GM12878 (cell line): ENCODE measurements at regions not wholly inside any gene's neighbourhood (a gene's known extent, or its start where the extent isn't known, plus 50 kb on each side); places are given as distances from the start of the nearest gene placed in this dataset.

Experiments used
- ATAC-seq: fragments of 200-7000 bp; cut with Tn5 transposase; 3 replicates; pipeline ENCODE4 v1.9.1; 2020; ENCODE audit warnings: mild to moderate bottlenecking, moderate library complexity
- BruUV-seq: library from RNA; stranded (reverse); fragments of 400-500 nt; replicated peaks from 2 replicates; lab custom pipeline; 2021; lab: Mats Ljungman, UMichigan
- CTCF ChIA-PET: fragments of 300-600 bp; sonication (Branson Sonifier 250); formaldehyde crosslinking; extraction: SDS; loops from one replicate; lab custom pipeline; 2021; ENCODE audit warnings: inconsistent platforms; lab: Yijun Ruan, JAX
- POLR2A ChIA-PET: fragments of 350-600 bp; formaldehyde crosslinking; extraction: SDS; loops from one replicate; lab custom pipeline; 2021; ENCODE audit warnings: inconsistent platforms; lab: Charles Lee
- RAD21 ChIA-PET: fragments of 300-600 bp; sonication (Branson Sonifier 250); formaldehyde crosslinking; loops from one replicate; lab custom pipeline; 2023; ENCODE audit warnings: antibody characterized with exemption; ENCODE audit not compliant: unreplicated experiment; lab: Charles Lee
- SMC1A ChIA-PET: fragments of 300-600 bp; sonication (Branson Sonifier 250); formaldehyde crosslinking; loops from one replicate; lab custom pipeline; 2023; ENCODE audit not compliant: unreplicated experiment, uncharacterized antibody; lab: Charles Lee
- DNase-seq: peaks from one replicate; pipeline ENCODE4 v3.0.0-alpha.2; 2011; ENCODE audit warnings: low read depth, low spot score
- FAIRE-seq: peaks from 3 replicates; lab custom pipeline; 2011; peaks lifted over from hg19 to GRCh38; lab: Jason Lieb, UNC
- H2AFZ ChIP-seq: 2 replicates; pipeline ENCODE4 v1.6.0; 2011; ENCODE audit warnings: low read depth, low read length, control low read depth; ENCODE audit not compliant: control insufficient read depth
- H3K27ac ChIP-seq: 2 replicates; pipeline ENCODE4 v1.5.1; 2011; ENCODE audit warnings: control low read depth; ENCODE audit not compliant: control insufficient read depth, insufficient read depth
- H3K27me3 ChIP-seq, 2 experiments: replicated peaks in 1 of 2; 2 replicates each; pipeline versions ENCODE4 v1.6.0 to v1.6.1; 2011; ENCODE audit warnings: low read length in 1 of 2; ENCODE audit not compliant: control insufficient read depth in 2 of 2, insufficient read depth in 2 of 2
- H3K36me3 ChIP-seq, 2 experiments: 2 replicates each; pipeline ENCODE4 v1.5.1; 2011; ENCODE audit warnings: low read length in 1 of 2; ENCODE audit not compliant: control insufficient read depth in 2 of 2, insufficient read depth in 2 of 2
- H3K4me1 ChIP-seq: 2 replicates; pipeline ENCODE4 v1.6.1; 2011; ENCODE audit warnings: mild to moderate bottlenecking, low read length, moderate library complexity, mixed read lengths; ENCODE audit not compliant: control insufficient read depth, insufficient read depth
- H3K4me2 ChIP-seq: 2 replicates; pipeline ENCODE4 v1.6.0; 2011; ENCODE audit warnings: control low read depth; ENCODE audit not compliant: control insufficient read depth, insufficient read depth
- H3K4me3 ChIP-seq: fragments of 200-600 bp; sonication (generic); 2 replicates; pipeline ENCODE4 v1.5.1; 2016
- H3K79me2 ChIP-seq: 2 replicates; pipeline ENCODE4 v1.6.0; 2011; ENCODE audit warnings: low read length; ENCODE audit not compliant: control insufficient read depth, insufficient read depth
- H3K9ac ChIP-seq: 2 replicates; pipeline ENCODE4 v1.8.0; 2011; ENCODE audit warnings: low read length, control low read depth, mixed read lengths; ENCODE audit not compliant: control insufficient read depth, insufficient read depth
- H3K9me3 ChIP-seq: replicated peaks from 3 replicates; pipeline ENCODE4 v1.5.1; 2011; ENCODE audit warnings: mild to moderate bottlenecking, low read length; ENCODE audit not compliant: control insufficient read depth, insufficient read depth
- H4K20me1 ChIP-seq: 2 replicates; pipeline ENCODE4 v1.6.0; 2011; ENCODE audit not compliant: control insufficient read depth, insufficient read depth
- EGR1 ChIP-seq, 2 experiments: IDR thresholded peaks; 1 replicate in 1 of 2; 2 replicates in 1 of 2; pipeline ENCODE4 v1.6.1; 2011 to 2012; ENCODE audit warnings: low read depth in 2 of 2, low read length in 2 of 2, borderline replicate concordance in 1 of 2, mild to moderate bottlenecking in 1 of 2, moderate library complexity in 1 of 2
- MLLT1 ChIP-seq: fragments of 450-650 bp; IDR thresholded peaks from 2 replicates; pipeline ENCODE4 v1.6.1; 2016; ENCODE audit warnings: mild to moderate bottlenecking
- NR2C2 ChIP-seq: IDR thresholded peaks from 2 replicates; pipeline ENCODE4 v1.6.1; 2011; ENCODE audit warnings: borderline replicate concordance, low read depth; ENCODE audit not compliant: control insufficient read depth, insufficient read length
- PAX8 ChIP-seq: fragments of 450-650 bp; IDR thresholded peaks from 2 replicates; pipeline ENCODE4 v1.6.1; 2017; ENCODE audit warnings: mild to moderate bottlenecking, moderate library complexity
- POLR2AphosphoS2 ChIP-seq: IDR thresholded peaks from 2 replicates; pipeline ENCODE4 v1.6.1; 2011; ENCODE audit warnings: low read depth, mild to moderate bottlenecking, low read length, improper control_type of control experiment, moderate library complexity
- POU2F2 ChIP-seq: IDR thresholded peaks from 3 replicates; pipeline ENCODE4 v1.6.1; 2011; ENCODE audit warnings: low read depth, mild to moderate bottlenecking, low read length, borderline replicate concordance
- SRF ChIP-seq, 2 experiments: IDR thresholded peaks; 2 replicates each; pipeline ENCODE4 v1.6.1; 2011; ENCODE audit warnings: low read depth in 2 of 2, low read length in 2 of 2, mild to moderate bottlenecking in 1 of 2, moderate library complexity in 1 of 2
- WGBS: methylation state at CpG from one replicate; pipeline ENCODE4 v1.1.6; 2016; ENCODE audit warnings: low lambda C conversion rate; ENCODE audit not compliant: insufficient replicate concordance, insufficient coverage; ENCODE audit errors: missing lambda C conversion rate; 5-methylcytosine and 5-hydroxymethylcytosine counted together
- in situ Hi-C: fragments of 300-500 bp; cut with MboI; formaldehyde crosslinking; loops from 9 replicates; pipeline ENCODE4 v1.14.3; 2018; ENCODE audit warnings: mixed read lengths
- intact Hi-C: fragments of 100-400 bp; cut with micrococcal nuclease; formaldehyde crosslinking; loops from one replicate; pipeline ENCODE4 v1.14.2; 2022; ENCODE audit not compliant: unreplicated experiment

DNA sequence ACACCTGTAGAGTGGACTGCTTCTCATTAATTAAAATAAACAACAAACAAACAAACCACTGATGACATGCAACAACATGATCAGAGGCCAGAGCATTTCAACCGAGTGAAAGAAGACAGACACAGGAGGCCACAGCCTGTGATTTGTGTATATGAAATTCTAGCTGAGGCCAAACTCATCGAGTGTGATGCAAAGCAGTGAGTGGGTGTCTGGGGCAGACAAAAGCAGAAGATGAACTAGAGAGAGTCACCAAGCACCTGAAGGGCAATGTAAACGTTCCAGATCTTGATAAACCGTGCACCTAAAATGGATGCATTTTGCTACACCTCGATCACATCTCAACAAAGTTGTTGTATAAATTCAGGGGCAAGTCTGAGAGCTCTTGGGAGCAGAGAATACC, 108.4 kb downstream of the KLF6 start:
- Histone ChIP-seq H3K4me2 (no peak overlapping the region), H3K9me3 (no peaks in the 10 kb centered on the region), H2AFZ (peak overlapping the region; percentile 47), H3K79me2 (no peaks in the 10 kb centered on the region), H3K27me3 (no peaks in the 10 kb centered on the region), H3K27ac (no peak overlapping the region), H3K4me1 (no peaks in the 10 kb centered on the region), H3K4me3 (no peak overlapping the region), H3K9ac (no peak overlapping the region), H4K20me1 (no peaks in the 10 kb centered on the region), H3K36me3 (no peaks in the 10 kb centered on the region)
- SMC1A ChIA-PET, result interaction anchor here (1.0 kb wide), 1 partner anchor 14 kb away, joined by 4 read pairs; no protein-coding TSS in a partner anchor
- intact Hi-C loops (no loop called here), in situ Hi-C loops (no loop called here)
- RAD21 ChIA-PET, result no interaction called here
- CTCF ChIA-PET, result no interaction called here
- no peak for DNase-seq
- WGBS, result 3% methylated on average over 5 of the region's 5 CpGs
- ATAC-seq, result peak; percentile 33; the same call in 1 of the 3 replicates
- TF ChIP-seq POU2F2 (peak; percentile 35; the same call in 1 of the 3 replicates), EGR1 (IDR thresholded peaks at IDR 0.05; ENCODE audit: borderline replicate concordance in 1 of 2, low read depth in 2 of 2, low read length in 2 of 2) (0 out of 3 replicates have a peak, but pooled peaks of 1 of the 2 experiments have one; percentile 24), POLR2AphosphoS2 (no peak), PAX8 (no peak), SRF (IDR thresholded peaks at IDR 0.05; ENCODE audit: low read depth in 2 of 2, low read length in 2 of 2) (peak in 1 of 2 experiments; percentile 69; a peak in 1 of 4 replicates), NR2C2 (no peak), MLLT1 (peak; percentile 88)
- no peak for FAIRE-seq
- POLR2A ChIA-PET, result no interaction called here
- no TSS peak for BruUV-seq
